ENCODE measurements at regions not wholly inside any gene's neighbourhood (a gene's known extent, or its start where the extent isn't known, plus 50 kb on each side); places are given as distances from the start of the nearest gene placed in this dataset.

GRCh38 chr1:30462826-30463425, 260.5 kb downstream of the MATN1 start:
- Histone ChIP-seq H3K4me2 (ENCODE audit: control insufficient read depth, extremely low read depth, insufficient read depth, low read depth, low read length) (no peak overlapping the region), H2AFZ (ENCODE audit: control insufficient read depth, low read length) (no peak overlapping the region), H4K20me1 (ENCODE audit: control insufficient read depth, extremely low read depth, insufficient read depth, low read length) (no peaks in the 10 kb centered on the region), H3K4me1 (ENCODE audit: control insufficient read depth, extremely low read depth, insufficient read depth, low read length) (no peaks in the 10 kb centered on the region), H3K36me3 (ENCODE audit: control insufficient read depth in 2 of 2, extremely low read depth in 1 of 2, insufficient read depth in 2 of 2, low read length in 2 of 2) (no peaks in the 10 kb centered on the region), H3K27ac (ENCODE audit: control insufficient read depth, insufficient read depth, low read length) (no peak overlapping the region), H3K9ac (ENCODE audit: control insufficient read depth, extremely low read depth, insufficient read depth, low read length) (no peak overlapping the region), H3K9me3 (ENCODE audit: control insufficient read depth, low read depth, low read length) (no peaks in the 10 kb centered on the region), H3K9me1 (ENCODE audit: control insufficient read depth, extremely low read depth, insufficient read depth, low read length) (no peaks in the 10 kb centered on the region), H3K4me3 (ENCODE audit: control insufficient read depth in 2 of 3, extremely low read depth in 1 of 3, insufficient read depth in 2 of 3, low read depth in 1 of 3, low read length in 3 of 3) (no peak overlapping the region), H3K79me2 (ENCODE audit: control insufficient read depth, insufficient read depth, low read length) (no peaks in the 10 kb centered on the region), H3K27me3 (ENCODE audit: control insufficient read depth, extremely low read depth, insufficient read depth, low read length) (no peaks in the 10 kb centered on the region)
- dilution Hi-C loops (cut with MboI; ENCODE audit: extremely low pct_ligation_motif_present, low sequenced_read_pairs): no loop called here
- FAIRE-seq (no peak), DNase-seq (ENCODE audit: low read depth, low spot score) (no peak)
- TF ChIP-seq CTCF (optimal IDR thresholded peaks at IDR 0.05 in 1 of 3, IDR thresholded peaks at IDR 0.05 in 1 of 3, conservative IDR thresholded peaks at IDR 0.05 in 1 of 3; ENCODE audit: extremely low read depth in 1 of 3, insufficient read depth in 2 of 3, low read length in 3 of 3): no peak
- no peak for TF ChIP-seq EZH2 (IDR thresholded peaks at IDR 0.05; ENCODE audit: low read length)

GRCh38 chr1:30462166-30462565, 261.2 kb downstream of the MATN1 start:
- no peaks in the 10 kb centered on the region for H3K9me1 ChIP-seq (ENCODE audit: control insufficient read depth, extremely low read depth, insufficient read depth, low read length)
- dilution Hi-C loops (cut with MboI; ENCODE audit: extremely low pct_ligation_motif_present, low sequenced_read_pairs): no loop called here
- no peak overlapping the region for H3K4me2 ChIP-seq (ENCODE audit: control insufficient read depth, extremely low read depth, insufficient read depth, low read depth, low read length)
- no peaks in the 10 kb centered on the region for H3K9me3 ChIP-seq (ENCODE audit: control insufficient read depth, low read depth, low read length)
- H3K36me3 ChIP-seq (ENCODE audit: control insufficient read depth in 2 of 2, extremely low read depth in 1 of 2, insufficient read depth in 2 of 2, low read length in 2 of 2): no peaks in the 10 kb centered on the region
- no peaks in the 10 kb centered on the region for H4K20me1 ChIP-seq (ENCODE audit: control insufficient read depth, extremely low read depth, insufficient read depth, low read length)
- TF ChIP-seq EZH2 (IDR thresholded peaks at IDR 0.05; ENCODE audit: low read length) (no peak), CTCF (optimal IDR thresholded peaks at IDR 0.05 in 1 of 3, IDR thresholded peaks at IDR 0.05 in 1 of 3, conservative IDR thresholded peaks at IDR 0.05 in 1 of 3; ENCODE audit: extremely low read depth in 1 of 3, insufficient read depth in 2 of 3, low read length in 3 of 3) (no peak)
- DNase-seq (ENCODE audit: low read depth, low spot score) (no peak), FAIRE-seq (no peak)
- H3K27me3 ChIP-seq (ENCODE audit: control insufficient read depth, extremely low read depth, insufficient read depth, low read length): no peaks in the 10 kb centered on the region
- no peak overlapping the region for H2AFZ ChIP-seq (ENCODE audit: control insufficient read depth, low read length)
- H3K27ac ChIP-seq (ENCODE audit: control insufficient read depth, insufficient read depth, low read length): no peak overlapping the region
- H3K4me1 ChIP-seq (ENCODE audit: control insufficient read depth, extremely low read depth, insufficient read depth, low read length): no peaks in the 10 kb centered on the region
- H3K79me2 ChIP-seq (ENCODE audit: control insufficient read depth, insufficient read depth, low read length): no peaks in the 10 kb centered on the region
- no peak overlapping the region for H3K9ac ChIP-seq (ENCODE audit: control insufficient read depth, extremely low read depth, insufficient read depth, low read length)
- no peak overlapping the region for H3K4me3 ChIP-seq (ENCODE audit: control insufficient read depth in 2 of 3, extremely low read depth in 1 of 3, insufficient read depth in 2 of 3, low read depth in 1 of 3, low read length in 3 of 3)

All from keratinocyte (primary cell).